T-helper 1 cell (primary cell): ENCODE measurements at regions not wholly inside any gene's neighbourhood (a gene's known extent, or its start where the extent isn't known, plus 50 kb on each side); places are given as distances from the start of the nearest gene placed in this dataset.
"Not testable (repeated sequence)": the region's sequence is repeated elsewhere in the genome, so short reads cannot be mapped to it uniquely, and the experiment has no call there.

Source experiments
- DNase-seq, 5 donors: peaks; one replicate each; pipeline ENCODE4 v3.0.0-alpha.2; 2012 to 2020

- no peak for DNase-seq
Observed at GRCh38 chr6:138666636-138667035, 106.9 kb upstream of the CCDC28A start.

GRCh38 chr6:138667408-138667807, 106.2 kb upstream of the CCDC28A start:
- DNase-seq = no peak

- no peak for DNase-seq
Observed at GRCh38 chr6:138671351-138671750, 102.2 kb upstream of the CCDC28A start.

GRCh38 chr6:138673346-138674014, 100.1 kb upstream of the CCDC28A start:
- DNase-seq = no peak

GRCh38 chr6:138674444-138674843, 99.1 kb upstream of the CCDC28A start:
- DNase-seq = not testable (repeated sequence)

GRCh38 chr6:138677538-138677937, 96.0 kb upstream of the CCDC28A start:
- no peak for DNase-seq

GRCh38 chr6:138678168-138678567, 95.4 kb upstream of the CCDC28A start:
- DNase-seq = no peak

GRCh38 chr6:138680085-138680484, 93.5 kb upstream of the CCDC28A start:
- DNase-seq = no peak

- no peak for DNase-seq
Observed at GRCh38 chr6:138681627-138682026, 91.9 kb upstream of the CCDC28A start.

- no peak for DNase-seq
Observed at GRCh38 chr6:138682704-138683527, 90.7 kb upstream of the CCDC28A start.

- no peak for DNase-seq
Observed at GRCh38 chr6:138685257-138685656, 88.3 kb upstream of the CCDC28A start.

- no peak for DNase-seq
Observed at GRCh38 chr6:138685781-138686180, 87.8 kb upstream of the CCDC28A start.

GRCh38 chr6:138688580-138688979, 85.0 kb upstream of the CCDC28A start:
- DNase-seq = no peak

- DNase-seq = no peak
Observed at GRCh38 chr6:138689849-138690248, 83.7 kb upstream of the CCDC28A start.

GRCh38 chr6:138690975-138691594, 82.5 kb upstream of the CCDC28A start:
- no peak for DNase-seq

GRCh38 chr6:138691595-138692057, 81.9 kb upstream of the CCDC28A start:
- no peak for DNase-seq

- DNase-seq = peak; percentile 9 to 43 (median 25)
Observed at GRCh38 chr6:138692058-138692977, 81.3 kb upstream of the CCDC28A start.

GRCh38 chr6:138692978-138693909, 80.3 kb upstream of the CCDC28A start:
- DNase-seq = peak in 4 of 5 donors; percentile 5 to 35 (median 25)

GRCh38 chr6:138695193-138695592, 78.4 kb upstream of the CCDC28A start:
- no peak for DNase-seq

GRCh38 chr6:138714493-138714892, 59.1 kb upstream of the CCDC28A start:
- no peak for DNase-seq

- no peak for DNase-seq
Observed at GRCh38 chr6:138716013-138716412, 57.6 kb upstream of the CCDC28A start.
